ENCODE measurements at regions not wholly inside any gene's neighbourhood (a gene's known extent, or its start where the extent isn't known, plus 50 kb on each side); places are given as distances from the start of the nearest gene placed in this dataset.

DNA sequence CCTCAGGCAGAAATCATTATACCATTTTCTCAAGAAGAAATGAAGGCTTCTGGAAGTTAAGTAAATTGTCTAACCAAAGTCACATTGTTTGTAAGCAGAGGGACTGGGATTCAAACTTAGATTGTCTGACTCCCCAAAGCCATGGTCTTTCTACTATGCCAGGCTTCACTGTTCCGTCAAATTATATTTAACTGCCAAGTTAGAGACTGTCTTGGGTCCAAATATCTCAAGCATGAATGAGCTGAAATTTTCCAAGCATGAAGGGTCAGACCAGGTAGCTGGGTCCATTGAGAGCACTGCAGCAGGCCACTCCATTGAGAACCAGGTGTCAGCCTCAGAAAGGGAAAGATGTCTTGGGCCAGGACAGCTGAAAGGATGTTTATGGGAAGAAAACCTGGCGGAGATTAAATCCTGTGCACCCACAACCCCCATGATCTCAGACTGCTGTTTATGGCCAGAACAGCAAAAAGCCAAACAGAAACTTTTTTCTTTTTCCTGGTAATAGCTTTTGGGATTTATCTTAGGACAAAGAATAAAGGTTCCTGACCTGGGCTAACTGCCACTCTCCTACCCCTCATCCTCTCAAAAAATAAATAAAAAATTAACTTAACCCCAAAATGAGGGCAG lies 612.3 kb downstream of the INSC start:
- TF ChIP-seq CTCF (conservative IDR thresholded peaks at IDR 0.05; ENCODE audit: low read depth, low read length) (no peak), EZH2 (IDR thresholded peaks at IDR 0.05; ENCODE audit: low read length, unreplicated experiment) (no peak), EZH2phosphoT487 (IDR thresholded peaks at IDR 0.05; ENCODE audit: borderline replicate concordance, low read length) (no peak)
